CD4-positive, alpha-beta T cell treated with Interleukin-15 for 1 hour (primary cell): ENCODE measurements at regions not wholly inside any gene's neighbourhood (a gene's known extent, or its start where the extent isn't known, plus 50 kb on each side); places are given as distances from the start of the nearest gene placed in this dataset.

Experiments used
- DNase-seq: peaks from one replicate; pipeline ENCODE4 v3.0.0-alpha.2; 2020

GRCh38 chr11:11710556-11710955 is 88.8 kb upstream of the GALNT18 start:
- DNase-seq = no peak

- no peak for DNase-seq
Observed at GRCh38 chr11:11709447-11710239, 87.8 kb upstream of the GALNT18 start.

GRCh38 chr11:11708256-11708655 is 86.5 kb upstream of the GALNT18 start:
- DNase-seq = no peak

GRCh38 chr11:11706028-11706427 is 84.2 kb upstream of the GALNT18 start:
- DNase-seq = no peak

GRCh38 chr11:11703885-11704284 is 82.1 kb upstream of the GALNT18 start:
- DNase-seq = no peak

GRCh38 chr11:11701070-11701469 is 79.3 kb upstream of the GALNT18 start:
- DNase-seq = no peak

- DNase-seq = no peak
Observed at GRCh38 chr11:11697796-11698195, 76.0 kb upstream of the GALNT18 start.

- DNase-seq = no peak
Observed at GRCh38 chr11:11691296-11692151, 69.7 kb upstream of the GALNT18 start.

- no peak for DNase-seq
Observed at GRCh38 chr11:11681536-11681935, 59.7 kb upstream of the GALNT18 start.

GRCh38 chr11:11677672-11678356 is 56.0 kb upstream of the GALNT18 start:
- no peak for DNase-seq

GRCh38 chr11:11675671-11676181 is 53.9 kb upstream of the GALNT18 start:
- DNase-seq = no peak

- no peak for DNase-seq
Observed at GRCh38 chr11:11672789-11673188, 51.0 kb upstream of the GALNT18 start.

GRCh38 chr11:11672101-11672500 is 50.3 kb upstream of the GALNT18 start:
- no peak for DNase-seq
